HCT116 (cell line): ENCODE measurements at regions not wholly inside any gene's neighbourhood (a gene's known extent, or its start where the extent isn't known, plus 50 kb on each side); places are given as distances from the start of the nearest gene placed in this dataset.

ENCODE experiments used
- ATAC-seq: fragments of 200-7000 bp; cut with Tn5 transposase; 2 replicates; pipeline ENCODE4 v1.9.1; 2020; ENCODE audit warnings: mild to moderate bottlenecking, moderate library complexity
- BruUV-seq: library from RNA; stranded (reverse); fragments of 400-500 nt; replicated peaks from 2 replicates; lab custom pipeline; 2021; lab: Mats Ljungman, UMichigan
- CTCF ChIA-PET: fragments of 300-600 bp; sonication (Branson Sonifier 250); formaldehyde crosslinking; loops from one replicate; lab custom pipeline; 2021; ENCODE audit warnings: antibody characterized with exemption; lab: Charles Lee
- POLR2A ChIA-PET: fragments of 300-600, 350-600 bp; sonication (Branson Sonifier 250); formaldehyde crosslinking; loops from one replicate; lab custom pipeline; 2021; ENCODE audit warnings: antibody characterized with exemption; lab: Charles Lee
- RAD21 ChIA-PET, 2 experiments: fragments of 300-600 bp; sonication (Branson Sonifier 250); formaldehyde crosslinking; loops; one replicate each; lab custom pipeline; 2023; ENCODE audit warnings: low total read pairs in 2 of 2; ENCODE audit not compliant: uncharacterized antibody in 2 of 2, unreplicated experiment in 2 of 2, low non-redundant PET in 1 of 2; lab: Charles Lee
- DNase-seq: peaks from one replicate; pipeline ENCODE4 v3.0.0-alpha.2; 2010; ENCODE audit warnings: low read depth, low spot score
- H2AFZ ChIP-seq: fragments of 200-600 bp; shearing (Covaris generic), sonication (generic); 2 replicates; pipeline ENCODE4 v1.6.1; 2017; ENCODE audit warnings: low read depth, mixed run types, mixed read lengths, antibody characterized with exemption, low read length; ENCODE audit not compliant: poor library complexity, severe bottlenecking
- H3K27ac ChIP-seq: 2 replicates; pipeline ENCODE4 v1.5.1; 2012; ENCODE audit warnings: low read depth, low read length
- H3K27me3 ChIP-seq: fragments of 200-600 bp; sonication (generic); 2 replicates; pipeline ENCODE4 v1.6.1; 2016; ENCODE audit warnings: mixed run types, low read length, mixed read lengths; ENCODE audit not compliant: insufficient read depth
- H3K36me3 ChIP-seq, 2 experiments: fragments of 200-500 bp in 1 of 2; fragments of 200-600 bp in 1 of 2; sonication (Bioruptor generic) in 1 of 2; sonication (generic) in 1 of 2; 2 replicates each; pipeline versions ENCODE4 v1.5.1 to v1.6.1; 2014 to 2016; ENCODE audit warnings: low read length in 2 of 2, inconsistent platforms in 1 of 2, mixed read lengths in 1 of 2, mixed run types in 1 of 2; ENCODE audit not compliant: insufficient read depth in 2 of 2, control insufficient read depth in 1 of 2
- H3K4me1 ChIP-seq, 2 experiments: fragments of 200-600 bp in 1 of 2; sonication (generic) in 1 of 2; 2 replicates each; pipeline versions ENCODE4 v1.5.1 to v1.6.1; 2012 to 2017; ENCODE audit warnings: low read length in 2 of 2, inconsistent platforms in 1 of 2, mild to moderate bottlenecking in 1 of 2, mixed read lengths in 1 of 2, mixed run types in 1 of 2, moderate library complexity in 1 of 2; ENCODE audit not compliant: insufficient read depth in 2 of 2, control insufficient read depth in 1 of 2
- H3K4me2 ChIP-seq: fragments of 200-600 bp; sonication (generic); 2 replicates; pipeline ENCODE4 v1.6.1; 2017; ENCODE audit warnings: mixed run types, low read length, mixed read lengths
- H3K4me3 ChIP-seq, 2 experiments: fragments of 200-600 bp in 1 of 2; sonication (generic) in 1 of 2; replicated peaks in 1 of 2; 2 replicates each; pipeline ENCODE4 v1.5.1; 2011 to 2016; ENCODE audit warnings: low read length in 2 of 2, control low read depth in 1 of 2, low read depth in 1 of 2, mild to moderate bottlenecking in 1 of 2, mixed read lengths in 1 of 2, mixed run types in 1 of 2
- H3K79me2 ChIP-seq: fragments of 200-600 bp; sonication (generic); 2 replicates; pipeline ENCODE4 v1.6.1; 2017; ENCODE audit warnings: mild to moderate bottlenecking, mixed run types, low read length, moderate library complexity, mixed read lengths; ENCODE audit not compliant: insufficient read depth
- H3K9ac ChIP-seq: fragments of 200-600 bp; sonication (generic); 2 replicates; pipeline ENCODE4 v1.6.1; 2016; ENCODE audit warnings: low read length, mixed read lengths
- H3K9me2 ChIP-seq: fragments of 200-600 bp; sonication (generic), shearing (Covaris generic); 2 replicates; pipeline ENCODE4 v1.6.1; 2017; ENCODE audit warnings: mixed run types, mild to moderate bottlenecking, moderate library complexity; ENCODE audit not compliant: insufficient read depth
- H3K9me3 ChIP-seq, 2 experiments: fragments of 200-500 bp in 1 of 2; fragments of 200-600 bp in 1 of 2; sonication (Bioruptor generic) in 1 of 2; sonication (generic) in 1 of 2; 2 replicates each; pipeline ENCODE4 v1.6.1; 2014 to 2017; ENCODE audit warnings: low read length in 2 of 2, mixed read lengths in 2 of 2, inconsistent platforms in 1 of 2, low read depth in 1 of 2, mild to moderate bottlenecking in 1 of 2, mixed run types in 1 of 2, moderate library complexity in 1 of 2; ENCODE audit not compliant: control insufficient read depth in 1 of 2, insufficient read depth in 1 of 2
- H4K20me1 ChIP-seq: fragments of 200-600 bp; sonication (generic), shearing (Covaris generic); 2 replicates; pipeline ENCODE4 v1.6.1; 2017; ENCODE audit warnings: mixed run types, mild to moderate bottlenecking, moderate library complexity; ENCODE audit not compliant: insufficient read depth
- EZH2phosphoT487 ChIP-seq: fragments of 200-600 bp; IDR thresholded peaks from 2 replicates; pipeline ENCODE4 v1.6.1; 2018; ENCODE audit warnings: antibody characterized with exemption, borderline replicate concordance
- JUND ChIP-seq: IDR thresholded peaks from 2 replicates; pipeline ENCODE4 v1.6.1; 2012
- POLR2A ChIP-seq: IDR thresholded peaks from 2 replicates; pipeline ENCODE4 v1.7.0; 2011; ENCODE audit warnings: borderline replicate concordance; ENCODE audit not compliant: insufficient read depth, insufficient read length; ENCODE audit errors: extremely low read depth
- POLR2AphosphoS5 ChIP-seq: IDR thresholded peaks from 2 replicates; pipeline ENCODE4 v1.6.1; 2011; ENCODE audit warnings: mild to moderate bottlenecking, low read depth, low read length, moderate library complexity
- RAD21 ChIP-seq: IDR thresholded peaks from 2 replicates; pipeline ENCODE4 v1.6.1; 2012; ENCODE audit warnings: low read depth, mild to moderate bottlenecking
- REST ChIP-seq: IDR thresholded peaks from 2 replicates; pipeline ENCODE4 v1.6.1; 2012; ENCODE audit warnings: low read depth
- SP1 ChIP-seq: IDR thresholded peaks from 2 replicates; pipeline ENCODE4 v1.6.1; 2012; ENCODE audit warnings: low read depth
- SRF ChIP-seq: IDR thresholded peaks from 2 replicates; pipeline ENCODE4 v1.6.1; 2012; ENCODE audit warnings: low read depth
- ZFX ChIP-seq: fragments of 450-650 bp; IDR thresholded peaks from 2 replicates; pipeline ENCODE4 v1.6.1; 2017
- intact Hi-C: fragments of 100-400 bp; cut with micrococcal nuclease; formaldehyde crosslinking; loops from 2 replicates; pipeline ENCODE4 v1.10.0; 2022
- TF ChIP-seq, protein P1 (sequence below): IDR thresholded peaks from 2 replicates; pipeline ENCODE4 v1.6.1; 2011; ENCODE audit warnings: mild to moderate bottlenecking, low read length, moderate library complexity; ENCODE audit not compliant: insufficient replicate concordance; ENCODE audit errors: extremely low read depth

GRCh38 chr14:99338313-99338712 lies 66.3 kb upstream of the BCL11B start:
- no TSS peak for BruUV-seq
- H3K36me3 ChIP-seq, result no peaks in the 10 kb centered on the region
- H3K27ac ChIP-seq, result no peak overlapping the region
- no peak overlapping the region for H3K4me2 ChIP-seq
- no peaks in the 10 kb centered on the region for H3K79me2 ChIP-seq
- DNase-seq, result no peak
- no peaks in the 10 kb centered on the region for H3K4me1 ChIP-seq
- no peaks in the 10 kb centered on the region for H3K9me2 ChIP-seq
- RAD21 ChIA-PET, result no interaction called here
- peaks cover 50% of the 10 kb centered on the region for H3K27me3 ChIP-seq
- no peak for TF ChIP-seq JUND
- TF ChIP-seq RAD21, result no peak
- no peak for TF ChIP-seq REST
- no peak for TF ChIP-seq POLR2AphosphoS5
- TF ChIP-seq SP1, result no peak
- TF ChIP-seq POLR2A, result no peak
- TF ChIP-seq SRF, result no peak
- TF ChIP-seq, protein P1, sequence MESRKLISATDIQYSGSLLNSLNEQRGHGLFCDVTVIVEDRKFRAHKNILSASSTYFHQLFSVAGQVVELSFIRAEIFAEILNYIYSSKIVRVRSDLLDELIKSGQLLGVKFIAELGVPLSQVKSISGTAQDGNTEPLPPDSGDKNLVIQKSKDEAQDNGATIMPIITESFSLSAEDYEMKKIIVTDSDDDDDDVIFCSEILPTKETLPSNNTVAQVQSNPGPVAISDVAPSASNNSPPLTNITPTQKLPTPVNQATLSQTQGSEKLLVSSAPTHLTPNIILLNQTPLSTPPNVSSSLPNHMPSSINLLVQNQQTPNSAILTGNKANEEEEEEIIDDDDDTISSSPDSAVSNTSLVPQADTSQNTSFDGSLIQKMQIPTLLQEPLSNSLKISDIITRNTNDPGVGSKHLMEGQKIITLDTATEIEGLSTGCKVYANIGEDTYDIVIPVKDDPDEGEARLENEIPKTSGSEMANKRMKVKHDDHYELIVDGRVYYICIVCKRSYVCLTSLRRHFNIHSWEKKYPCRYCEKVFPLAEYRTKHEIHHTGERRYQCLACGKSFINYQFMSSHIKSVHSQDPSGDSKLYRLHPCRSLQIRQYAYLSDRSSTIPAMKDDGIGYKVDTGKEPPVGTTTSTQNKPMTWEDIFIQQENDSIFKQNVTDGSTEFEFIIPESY, result no peak
- no peak for TF ChIP-seq EZH2phosphoT487
- TF ChIP-seq ZFX, result no peak
- TF ChIP-seq, all 23 proteins: peak for 0
- Histone ChIP-seq H4K20me1 (no peaks in the 10 kb centered on the region), H3K4me3 (no peak overlapping the region), H2AFZ (no peak overlapping the region), H3K9ac (no peak overlapping the region), H3K9me3 (no peaks in the 10 kb centered on the region)
- no peak for ATAC-seq
- CTCF ChIA-PET, result interaction anchor here (1.9 kb wide), 1 partner anchor 18 kb away, joined by 7 read pairs; no protein-coding TSS in a partner anchor
- POLR2A ChIA-PET, result no interaction called here
- intact Hi-C loops, result no loop called here
